Activated naive CD4-positive, alpha-beta T cell treated with anti-CD3 and anti-CD28 coated beads, Interleukin-2, amount 50 U/mL, for 72 hours (primary cell): ENCODE measurements at regions not wholly inside any gene's neighbourhood (a gene's known extent, or its start where the extent isn't known, plus 50 kb on each side); places are given as distances from the start of the nearest gene placed in this dataset.
"Not testable (repeated sequence)": the region's sequence is repeated elsewhere in the genome, so short reads cannot be mapped to it uniquely, and the experiment has no call there.

Source experiments
- ATAC-seq, 2 donors: fragments of 150-1000 bp; cut with Tn5 transposase; 2 replicates each; pipeline ENCODE4 v1.10.0; 2021; ENCODE audit warnings: mild to moderate bottlenecking in 2 of 2, moderate library complexity in 2 of 2
- DNase-seq, 2 donors: peaks; one replicate each; pipeline ENCODE4 v3.0.0; 2021 to 2022; ENCODE audit warnings: low spot score in 2 of 2
- H3K27ac Mint-ChIP-seq, 2 donors: one replicate each; pipeline ENCODE4 v1.8.0; 2022; ENCODE audit warnings: mild to moderate bottlenecking in 2 of 2, mixed read lengths in 2 of 2
- H3K36me3 Mint-ChIP-seq, 2 donors: one replicate each; pipeline ENCODE4 v1.8.0; 2022; ENCODE audit warnings: mixed read lengths in 2 of 2
- H3K9me3 Mint-ChIP-seq, 2 donors: one replicate each; pipeline ENCODE4 v1.8.0; 2022; ENCODE audit warnings: mixed read lengths in 2 of 2

- no peak for ATAC-seq
- peaks cover 0 to 7% of the 10 kb centered on the region in 2 donors for H3K36me3 Mint-ChIP-seq
- H3K9me3 Mint-ChIP-seq, result peaks cover 19 to 21% of the 10 kb centered on the region in 2 donors
- DNase-seq, result no peak
- no peak overlapping the region for H3K27ac Mint-ChIP-seq
Observed at GRCh38 chr5:152704286-152704685, 299.2 kb upstream of the NMUR2 start.

GRCh38 chr5:152711801-152712388 lies 306.8 kb upstream of the NMUR2 start:
- Mint-ChIP-seq H3K36me3 (no peaks in the 10 kb centered on the region), H3K27ac (no peak overlapping the region), H3K9me3 (peaks cover 6 to 18% of the 10 kb centered on the region in 2 donors)
- ATAC-seq, result no peak
- no peak for DNase-seq

- ATAC-seq (no peak), DNase-seq (no peak)
- Mint-ChIP-seq H3K27ac (no peak overlapping the region), H3K9me3 (peaks cover 3 to 19% of the 10 kb centered on the region in 2 donors), H3K36me3 (peaks cover 0 to 4% of the 10 kb centered on the region in 2 donors)
Observed at GRCh38 chr5:152717393-152717792, 312.3 kb upstream of the NMUR2 start.

GRCh38 chr5:152723482-152723881 lies 318.4 kb upstream of the NMUR2 start:
- DNase-seq, result no peak
- H3K27ac Mint-ChIP-seq, result no peak overlapping the region
- peaks cover 0 to 12% of the 10 kb centered on the region in 2 donors for H3K36me3 Mint-ChIP-seq
- no peak for ATAC-seq
- peaks cover 16 to 25% of the 10 kb centered on the region in 2 donors for H3K9me3 Mint-ChIP-seq

GRCh38 chr5:152730176-152730575 lies 325.1 kb upstream of the NMUR2 start:
- DNase-seq (no peak), ATAC-seq (no peak)
- Mint-ChIP-seq H3K36me3 (no peaks in the 10 kb centered on the region), H3K27ac (no peak overlapping the region), H3K9me3 (no peaks in the 10 kb centered on the region)

- Mint-ChIP-seq H3K27ac (no peak overlapping the region), H3K9me3 (peaks cover 6 to 13% of the 10 kb centered on the region in 2 donors), H3K36me3 (peaks cover 0 to 5% of the 10 kb centered on the region in 2 donors)
- DNase-seq (no peak), ATAC-seq (no peak)
Observed at GRCh38 chr5:152736906-152737305, 331.8 kb upstream of the NMUR2 start.

GRCh38 chr5:152739916-152740315 lies 334.8 kb upstream of the NMUR2 start:
- peaks cover 6 to 13% of the 10 kb centered on the region in 2 donors for H3K9me3 Mint-ChIP-seq
- ATAC-seq, result no peak
- DNase-seq, result no peak
- H3K36me3 Mint-ChIP-seq, result peaks cover 0 to 5% of the 10 kb centered on the region in 2 donors
- H3K27ac Mint-ChIP-seq, result no peak overlapping the region

GRCh38 chr5:152741126-152741525 lies 336.0 kb upstream of the NMUR2 start:
- not testable (repeated sequence) for H3K36me3 Mint-ChIP-seq, H3K27ac Mint-ChIP-seq, ATAC-seq, DNase-seq, H3K9me3 Mint-ChIP-seq

- not testable (repeated sequence) for ATAC-seq, H3K27ac Mint-ChIP-seq, DNase-seq, H3K36me3 Mint-ChIP-seq
- H3K9me3 Mint-ChIP-seq, result peaks cover 16 to 19% of the 10 kb centered on the region in 2 donors
Observed at GRCh38 chr5:152787709-152788217, 382.7 kb upstream of the NMUR2 start.

GRCh38 chr5:152801886-152802285 lies 396.8 kb upstream of the NMUR2 start:
- DNase-seq (no peak), ATAC-seq (no peak)
- H3K27ac Mint-ChIP-seq, result no peak overlapping the region
- peaks cover 0 to 4% of the 10 kb centered on the region in 2 donors for H3K9me3 Mint-ChIP-seq
- no peaks in the 10 kb centered on the region for H3K36me3 Mint-ChIP-seq

GRCh38 chr5:152804179-152804578 lies 399.1 kb upstream of the NMUR2 start:
- peaks cover 4 to 9% of the 10 kb centered on the region in 2 donors for H3K9me3 Mint-ChIP-seq

GRCh38 chr5:152811988-152812387 lies 406.9 kb upstream of the NMUR2 start:
- peaks cover 14 to 22% of the 10 kb centered on the region in 2 donors for H3K9me3 Mint-ChIP-seq
- H3K36me3 Mint-ChIP-seq, result no peaks in the 10 kb centered on the region
- DNase-seq (no peak), ATAC-seq (no peak)
- H3K27ac Mint-ChIP-seq, result no peak overlapping the region

More at GRCh38 chr5:152804179-152804578, 399.1 kb upstream of the NMUR2 start:
- ATAC-seq, result no peak
- Mint-ChIP-seq H3K36me3 (no peaks in the 10 kb centered on the region), H3K27ac (no peak overlapping the region)
- no peak for DNase-seq

GRCh38 chr5:152813526-152813925 lies 408.4 kb upstream of the NMUR2 start:
- Mint-ChIP-seq H3K9me3 (peaks cover 6 to 22% of the 10 kb centered on the region in 2 donors), H3K36me3 (no peaks in the 10 kb centered on the region), H3K27ac (no peak overlapping the region)
- ATAC-seq (no peak), DNase-seq (no peak)

GRCh38 chr5:152819891-152820290 lies 414.8 kb upstream of the NMUR2 start:
- Mint-ChIP-seq H3K27ac (no peak overlapping the region), H3K36me3 (no peaks in the 10 kb centered on the region), H3K9me3 (peaks cover 0 to 8% of the 10 kb centered on the region in 2 donors)
- ATAC-seq, result no peak
- DNase-seq, result no peak

- no peak for ATAC-seq
- Mint-ChIP-seq H3K27ac (no peak overlapping the region), H3K36me3 (peaks cover 0 to 5% of the 10 kb centered on the region in 2 donors), H3K9me3 (peaks cover 17 to 34% of the 10 kb centered on the region in 2 donors)
- DNase-seq, result no peak
Observed at GRCh38 chr5:152824316-152824715, 419.2 kb upstream of the NMUR2 start.

GRCh38 chr5:152838241-152838786 lies 433.2 kb upstream of the NMUR2 start:
- no peak for DNase-seq
- Mint-ChIP-seq H3K36me3 (no peaks in the 10 kb centered on the region), H3K9me3 (peaks cover 8% of the 10 kb centered on the region in 2 donors), H3K27ac (no peak overlapping the region)
- no peak for ATAC-seq

GRCh38 chr5:152844713-152845112 lies 439.6 kb upstream of the NMUR2 start:
- H3K36me3 Mint-ChIP-seq, result no peaks in the 10 kb centered on the region
- DNase-seq (no peak), ATAC-seq (no peak)
- no peak overlapping the region for H3K27ac Mint-ChIP-seq
- peaks cover 10 to 17% of the 10 kb centered on the region in 2 donors for H3K9me3 Mint-ChIP-seq

GRCh38 chr5:152853361-152853760 lies 448.3 kb upstream of the NMUR2 start:
- ATAC-seq (no peak), DNase-seq (no peak)
- no peak overlapping the region for H3K27ac Mint-ChIP-seq
- H3K9me3 Mint-ChIP-seq, result peaks cover 6 to 8% of the 10 kb centered on the region in 2 donors
- H3K36me3 Mint-ChIP-seq, result no peaks in the 10 kb centered on the region
